ENCODE measurements at regions not wholly inside any gene's neighbourhood (a gene's known extent, or its start where the extent isn't known, plus 50 kb on each side); places are given as distances from the start of the nearest gene placed in this dataset.

GRCh38 chr2:47313141-47313691, 55.9 kb upstream of the EPCAM start:
- no peak overlapping the region for H3K4me2 ChIP-seq (replicated peaks; ENCODE audit: low read depth, low read length, poor library complexity, severe bottlenecking)
- ATAC-seq (ENCODE audit: low read depth): no peak
- intact Hi-C loops (cut with micrococcal nuclease): no loop called here
- H2AFZ ChIP-seq (ENCODE audit: insufficient read depth, low read depth, low read length, poor library complexity, severe bottlenecking): no peak overlapping the region
- no peaks in the 10 kb centered on the region for H3K79me2 ChIP-seq (ENCODE audit: control insufficient read depth, insufficient read depth, low read length)
- POLR2A ChIA-PET: no interaction called here
- H3K27ac ChIP-seq (ENCODE audit: low read length in 2 of 2): no peak overlapping the region
- CTCF ChIA-PET: interaction anchor here (1.3 to 8.2 kb wide), 2 partner anchors 10 to 41 kb away, joined by 3 to 77 read pairs; no protein-coding TSS in a partner anchor
- H3K9me3 Mint-ChIP-seq (ENCODE audit: insufficient read depth): no peaks in the 10 kb centered on the region
- no peak overlapping the region for H3K27ac Mint-ChIP-seq
- peaks cover 0 to 5% (median 0%) of the 10 kb centered on the region in 3 donors for H3K9me3 ChIP-seq (ENCODE audit: control extremely low read depth in 1 of 3, control insufficient read depth in 2 of 3, insufficient read depth in 1 of 3, low read length in 2 of 3)
- 73% methylated on average over 5 of the region's 6 CpGs for WGBS (ENCODE audit: insufficient coverage)
- no peak overlapping the region for H3K9ac ChIP-seq (ENCODE audit: low read length)
- H3K4me1 ChIP-seq (ENCODE audit: control insufficient read depth in 2 of 2, insufficient read depth in 2 of 2, low read length in 2 of 2): peaks cover 27 to 34% of the 10 kb centered on the region in 2 donors
- H3K4me1 Mint-ChIP-seq: peaks cover 41% of the 10 kb centered on the region
- no peaks in the 10 kb centered on the region for H4K20me1 ChIP-seq (ENCODE audit: control insufficient read depth, insufficient read depth, low read length, poor library complexity, severe bottlenecking)
- no peak overlapping the region for H3K4me3 ChIP-seq (ENCODE audit: control extremely low read depth in 1 of 5, extremely low read depth in 1 of 5, insufficient read depth in 1 of 5, low read depth in 2 of 5, low read length in 4 of 5)
- H3K4me3 Mint-ChIP-seq: no peak overlapping the region
- H3K36me3 ChIP-seq (replicated peaks in 1 of 2; ENCODE audit: control extremely low read depth in 1 of 2, control insufficient read depth in 1 of 2, extremely low read depth in 1 of 2, insufficient read depth in 2 of 2, low read length in 1 of 2): no peaks in the 10 kb centered on the region
- no peak for TF ChIP-seq EZH2 (IDR thresholded peaks at IDR 0.05; ENCODE audit: borderline replicate concordance, insufficient read depth, low read depth, low read length, poor library complexity, severe bottlenecking)
- TF ChIP-seq, protein P1, sequence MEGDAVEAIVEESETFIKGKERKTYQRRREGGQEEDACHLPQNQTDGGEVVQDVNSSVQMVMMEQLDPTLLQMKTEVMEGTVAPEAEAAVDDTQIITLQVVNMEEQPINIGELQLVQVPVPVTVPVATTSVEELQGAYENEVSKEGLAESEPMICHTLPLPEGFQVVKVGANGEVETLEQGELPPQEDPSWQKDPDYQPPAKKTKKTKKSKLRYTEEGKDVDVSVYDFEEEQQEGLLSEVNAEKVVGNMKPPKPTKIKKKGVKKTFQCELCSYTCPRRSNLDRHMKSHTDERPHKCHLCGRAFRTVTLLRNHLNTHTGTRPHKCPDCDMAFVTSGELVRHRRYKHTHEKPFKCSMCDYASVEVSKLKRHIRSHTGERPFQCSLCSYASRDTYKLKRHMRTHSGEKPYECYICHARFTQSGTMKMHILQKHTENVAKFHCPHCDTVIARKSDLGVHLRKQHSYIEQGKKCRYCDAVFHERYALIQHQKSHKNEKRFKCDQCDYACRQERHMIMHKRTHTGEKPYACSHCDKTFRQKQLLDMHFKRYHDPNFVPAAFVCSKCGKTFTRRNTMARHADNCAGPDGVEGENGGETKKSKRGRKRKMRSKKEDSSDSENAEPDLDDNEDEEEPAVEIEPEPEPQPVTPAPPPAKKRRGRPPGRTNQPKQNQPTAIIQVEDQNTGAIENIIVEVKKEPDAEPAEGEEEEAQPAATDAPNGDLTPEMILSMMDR (IDR thresholded peaks at IDR 0.05): no peak
- no peaks in the 10 kb centered on the region for H3K27me3 ChIP-seq (replicated peaks in 1 of 4; ENCODE audit: control extremely low read depth in 1 of 4, control insufficient read depth in 3 of 4, insufficient read depth in 4 of 4, low read length in 3 of 4)
- no peaks in the 10 kb centered on the region for H3K27me3 Mint-ChIP-seq
- no peak for DNase-seq

GRCh38 chr2:47312491-47312850, 56.6 kb upstream of the EPCAM start:
- POLR2A ChIA-PET: no interaction called here
- H3K9me3 Mint-ChIP-seq (ENCODE audit: insufficient read depth): no peaks in the 10 kb centered on the region
- Histone ChIP-seq H3K4me2 (replicated peaks; ENCODE audit: low read depth, low read length, poor library complexity, severe bottlenecking) (no peak overlapping the region), H3K9me3 (ENCODE audit: control extremely low read depth in 1 of 3, control insufficient read depth in 2 of 3, insufficient read depth in 1 of 3, low read length in 2 of 3) (peaks cover 0 to 5% (median 0%) of the 10 kb centered on the region in 3 donors), H3K27ac (ENCODE audit: low read length in 2 of 2) (no peak overlapping the region), H2AFZ (ENCODE audit: insufficient read depth, low read depth, low read length, poor library complexity, severe bottlenecking) (no peak overlapping the region), H3K4me3 (ENCODE audit: control extremely low read depth in 1 of 5, extremely low read depth in 1 of 5, insufficient read depth in 1 of 5, low read depth in 2 of 5, low read length in 4 of 5) (no peak overlapping the region), H3K36me3 (replicated peaks in 1 of 2; ENCODE audit: control extremely low read depth in 1 of 2, control insufficient read depth in 1 of 2, extremely low read depth in 1 of 2, insufficient read depth in 2 of 2, low read length in 1 of 2) (no peaks in the 10 kb centered on the region), H4K20me1 (ENCODE audit: control insufficient read depth, insufficient read depth, low read length, poor library complexity, severe bottlenecking) (no peaks in the 10 kb centered on the region), H3K9ac (ENCODE audit: low read length) (no peak overlapping the region), H3K27me3 (replicated peaks in 1 of 4; ENCODE audit: control extremely low read depth in 1 of 4, control insufficient read depth in 3 of 4, insufficient read depth in 4 of 4, low read length in 3 of 4) (no peaks in the 10 kb centered on the region), H3K4me1 (ENCODE audit: control insufficient read depth in 2 of 2, insufficient read depth in 2 of 2, low read length in 2 of 2) (peaks cover 27 to 34% of the 10 kb centered on the region in 2 donors), H3K79me2 (ENCODE audit: control insufficient read depth, insufficient read depth, low read length) (no peaks in the 10 kb centered on the region)
- H3K27ac Mint-ChIP-seq: no peak overlapping the region
- intact Hi-C loops (cut with micrococcal nuclease): no loop called here
- no peak for DNase-seq
- ATAC-seq (ENCODE audit: low read depth): no peak
- H3K4me3 Mint-ChIP-seq: peak overlapping the region; percentile 32
- no peak for TF ChIP-seq EZH2 (IDR thresholded peaks at IDR 0.05; ENCODE audit: borderline replicate concordance, insufficient read depth, low read depth, low read length, poor library complexity, severe bottlenecking)
- TF ChIP-seq, protein P1 (IDR thresholded peaks at IDR 0.05): no peak
- 92% methylated on average over 1 of the region's 1 CpG for WGBS (ENCODE audit: insufficient coverage)
- CTCF ChIA-PET: interaction anchor here (1.3 to 8.2 kb wide), 2 partner anchors 11 to 41 kb away, joined by 3 to 77 read pairs; no protein-coding TSS in a partner anchor
- H3K4me1 Mint-ChIP-seq: peaks cover 44% of the 10 kb centered on the region
- no peaks in the 10 kb centered on the region for H3K27me3 Mint-ChIP-seq
